GM21526 (cell line): ENCODE measurements at regions not wholly inside any gene's neighbourhood (a gene's known extent, or its start where the extent isn't known, plus 50 kb on each side); places are given as distances from the start of the nearest gene placed in this dataset.
"Not testable (repeated sequence)": the region's sequence is repeated elsewhere in the genome, so short reads cannot be mapped to it uniquely, and the experiment has no call there.

Experiments
- ATAC-seq: cut with Tn5 transposase; IDR thresholded peaks from one replicate; pipeline ENCODE4 v1.9.1; 2021; ENCODE audit warnings: moderate library complexity; ENCODE audit not compliant: unreplicated experiment, low FRiP score

- ATAC-seq, result no peak
These were observed 105.8 kb upstream of the TRIM2 start for GRCh38 chr4:153098427-153098826.

- ATAC-seq, result no peak
These were observed 104.7 kb upstream of the TRIM2 start for GRCh38 chr4:153099391-153100140.

- not testable (repeated sequence) for ATAC-seq
These were observed 97.5 kb upstream of the TRIM2 start for GRCh38 chr4:153106736-153107135.

GRCh38 chr4:153107246-153107645 lies 97.0 kb upstream of the TRIM2 start:
- ATAC-seq, result no peak

GRCh38 chr4:153109296-153109849 lies 94.9 kb upstream of the TRIM2 start:
- no peak for ATAC-seq

GRCh38 chr4:153110739-153111138 lies 93.5 kb upstream of the TRIM2 start:
- no peak for ATAC-seq

- no peak for ATAC-seq
These were observed 92.7 kb upstream of the TRIM2 start for GRCh38 chr4:153111426-153112040.

GRCh38 chr4:153112041-153112441 lies 92.2 kb upstream of the TRIM2 start:
- no peak for ATAC-seq

GRCh38 chr4:153113061-153113837 lies 91.0 kb upstream of the TRIM2 start:
- no peak for ATAC-seq

GRCh38 chr4:153113838-153114105 lies 90.5 kb upstream of the TRIM2 start:
- no peak for ATAC-seq

GRCh38 chr4:153114771-153115321 lies 89.4 kb upstream of the TRIM2 start:
- ATAC-seq, result no peak

- peak; percentile 66 for ATAC-seq
These were observed 88.6 kb upstream of the TRIM2 start for GRCh38 chr4:153115322-153116290.

GRCh38 chr4:153116291-153116680 lies 88.0 kb upstream of the TRIM2 start:
- ATAC-seq, result no peak

GRCh38 chr4:153116801-153117200 lies 87.4 kb upstream of the TRIM2 start:
- ATAC-seq, result no peak

- ATAC-seq, result no peak
These were observed 86.7 kb upstream of the TRIM2 start for GRCh38 chr4:153117554-153117953.

GRCh38 chr4:153119626-153120025 lies 84.6 kb upstream of the TRIM2 start:
- no peak for ATAC-seq

- no peak for ATAC-seq
These were observed 84.0 kb upstream of the TRIM2 start for GRCh38 chr4:153120235-153120634.

GRCh38 chr4:153122855-153123254 lies 81.4 kb upstream of the TRIM2 start:
- no peak for ATAC-seq

GRCh38 chr4:153126137-153126536 lies 78.1 kb upstream of the TRIM2 start:
- ATAC-seq, result no peak
